C4-2B (cell line): ENCODE measurements at regions not wholly inside any gene's neighbourhood (a gene's known extent, or its start where the extent isn't known, plus 50 kb on each side); places are given as distances from the start of the nearest gene placed in this dataset.
"Not testable (repeated sequence)": the region's sequence is repeated elsewhere in the genome, so short reads cannot be mapped to it uniquely, and the experiment has no call there.

Experiments
- H3K27ac ChIP-seq: fragments of 450-650 bp; 2 replicates; pipeline ENCODE4 v1.5.1; 2017
- ZFX ChIP-seq: fragments of 450-650 bp; IDR thresholded peaks from 2 replicates; pipeline ENCODE4 v1.6.1; 2017
- TF ChIP-seq, protein P1 (sequence below): fragments of 450-650 bp; conservative IDR thresholded peaks from 2 replicates; pipeline ENCODE4 v1.5.1; 2017; ENCODE audit warnings: mild to moderate bottlenecking

DNA sequence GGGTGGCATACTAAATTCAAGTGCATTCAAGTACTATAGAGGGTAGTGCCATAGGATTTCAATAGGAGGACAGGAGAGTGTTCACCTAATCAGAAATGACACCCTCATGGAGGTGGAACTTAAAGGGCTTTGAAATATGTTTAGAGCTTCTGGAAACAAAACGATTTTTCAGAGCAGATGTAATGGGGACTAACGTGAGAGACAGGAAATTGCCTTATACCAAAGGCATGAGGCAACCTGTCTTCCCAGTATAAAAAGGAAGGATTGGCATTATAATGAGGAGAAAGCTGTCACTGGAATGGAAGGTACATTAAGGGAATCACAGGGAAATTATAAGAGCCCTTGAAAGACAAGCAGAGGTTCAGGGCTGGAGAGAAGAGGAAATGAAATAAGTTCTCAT is 116.3 kb upstream of the PNPLA4 start:
- H3K27ac ChIP-seq: no peak overlapping the region
- no peak for TF ChIP-seq ZFX
- TF ChIP-seq, protein P1, sequence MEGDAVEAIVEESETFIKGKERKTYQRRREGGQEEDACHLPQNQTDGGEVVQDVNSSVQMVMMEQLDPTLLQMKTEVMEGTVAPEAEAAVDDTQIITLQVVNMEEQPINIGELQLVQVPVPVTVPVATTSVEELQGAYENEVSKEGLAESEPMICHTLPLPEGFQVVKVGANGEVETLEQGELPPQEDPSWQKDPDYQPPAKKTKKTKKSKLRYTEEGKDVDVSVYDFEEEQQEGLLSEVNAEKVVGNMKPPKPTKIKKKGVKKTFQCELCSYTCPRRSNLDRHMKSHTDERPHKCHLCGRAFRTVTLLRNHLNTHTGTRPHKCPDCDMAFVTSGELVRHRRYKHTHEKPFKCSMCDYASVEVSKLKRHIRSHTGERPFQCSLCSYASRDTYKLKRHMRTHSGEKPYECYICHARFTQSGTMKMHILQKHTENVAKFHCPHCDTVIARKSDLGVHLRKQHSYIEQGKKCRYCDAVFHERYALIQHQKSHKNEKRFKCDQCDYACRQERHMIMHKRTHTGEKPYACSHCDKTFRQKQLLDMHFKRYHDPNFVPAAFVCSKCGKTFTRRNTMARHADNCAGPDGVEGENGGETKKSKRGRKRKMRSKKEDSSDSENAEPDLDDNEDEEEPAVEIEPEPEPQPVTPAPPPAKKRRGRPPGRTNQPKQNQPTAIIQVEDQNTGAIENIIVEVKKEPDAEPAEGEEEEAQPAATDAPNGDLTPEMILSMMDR: no peak

DNA sequence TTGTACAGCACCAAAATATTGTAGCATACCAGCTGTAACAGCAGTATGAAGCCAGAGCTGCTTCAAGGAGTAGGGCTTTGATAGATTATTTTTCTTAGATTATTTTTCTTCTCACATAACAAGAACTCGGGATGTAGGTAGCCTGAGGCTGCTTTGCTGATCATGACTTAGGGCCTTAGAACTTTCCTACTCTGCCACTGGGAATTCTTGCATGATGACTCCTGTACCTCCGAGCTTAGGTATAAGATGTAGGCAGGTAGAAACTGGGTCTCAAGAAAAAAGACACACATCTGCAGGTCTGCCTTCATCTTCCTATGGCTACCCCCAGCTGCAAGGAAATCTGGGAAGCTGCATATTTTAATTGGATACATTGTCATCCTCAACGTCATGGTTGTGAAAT is 115.9 kb upstream of the PNPLA4 start:
- H3K27ac ChIP-seq: no peak overlapping the region
- no peak for TF ChIP-seq ZFX
- TF ChIP-seq, protein P1: no peak

DNA sequence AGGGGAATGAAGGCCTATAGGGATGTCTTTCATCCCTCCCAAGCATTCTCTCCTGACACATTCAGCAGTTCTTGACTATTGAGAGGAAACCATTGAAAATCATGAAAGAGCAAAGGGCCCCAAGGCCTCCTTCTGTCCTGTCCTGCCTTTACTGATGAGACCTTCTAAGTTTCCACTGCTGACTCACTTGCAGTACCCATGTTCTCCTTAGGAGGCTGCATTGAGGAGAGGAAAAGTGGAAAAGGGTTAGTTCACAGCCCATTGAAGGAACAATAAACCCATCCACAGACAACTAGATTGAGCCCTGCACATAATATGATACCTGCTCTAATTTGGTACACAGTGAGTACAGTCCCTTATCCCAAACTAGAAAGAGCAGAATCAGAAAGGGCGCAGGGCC is 115.1 kb upstream of the PNPLA4 start:
- no peak overlapping the region for H3K27ac ChIP-seq
- TF ChIP-seq ZFX: no peak
- TF ChIP-seq, protein P1: 0 out of 2 replicates have a peak, but pooled peaks have one; percentile 10

DNA sequence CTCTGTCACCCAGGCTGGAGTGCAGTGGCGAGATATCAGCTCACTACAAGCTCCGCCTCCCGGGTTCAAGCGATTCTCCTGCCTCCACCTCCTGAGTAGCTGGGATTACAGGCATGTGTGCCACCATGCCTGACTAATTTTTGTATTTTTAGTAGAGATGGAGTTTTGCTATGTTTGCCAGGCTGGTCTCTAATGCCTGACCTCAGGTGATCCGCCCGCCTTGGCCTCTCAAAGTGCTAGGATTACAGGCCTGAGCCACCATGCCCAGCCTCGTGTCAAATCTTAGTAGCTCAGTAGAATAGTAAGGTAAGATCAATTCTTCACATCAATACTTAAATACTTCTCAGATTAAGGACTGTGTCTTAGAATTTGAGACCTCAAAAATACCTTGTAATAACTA is 112.5 kb upstream of the PNPLA4 start:
- not testable (repeated sequence) for H3K27ac ChIP-seq

DNA sequence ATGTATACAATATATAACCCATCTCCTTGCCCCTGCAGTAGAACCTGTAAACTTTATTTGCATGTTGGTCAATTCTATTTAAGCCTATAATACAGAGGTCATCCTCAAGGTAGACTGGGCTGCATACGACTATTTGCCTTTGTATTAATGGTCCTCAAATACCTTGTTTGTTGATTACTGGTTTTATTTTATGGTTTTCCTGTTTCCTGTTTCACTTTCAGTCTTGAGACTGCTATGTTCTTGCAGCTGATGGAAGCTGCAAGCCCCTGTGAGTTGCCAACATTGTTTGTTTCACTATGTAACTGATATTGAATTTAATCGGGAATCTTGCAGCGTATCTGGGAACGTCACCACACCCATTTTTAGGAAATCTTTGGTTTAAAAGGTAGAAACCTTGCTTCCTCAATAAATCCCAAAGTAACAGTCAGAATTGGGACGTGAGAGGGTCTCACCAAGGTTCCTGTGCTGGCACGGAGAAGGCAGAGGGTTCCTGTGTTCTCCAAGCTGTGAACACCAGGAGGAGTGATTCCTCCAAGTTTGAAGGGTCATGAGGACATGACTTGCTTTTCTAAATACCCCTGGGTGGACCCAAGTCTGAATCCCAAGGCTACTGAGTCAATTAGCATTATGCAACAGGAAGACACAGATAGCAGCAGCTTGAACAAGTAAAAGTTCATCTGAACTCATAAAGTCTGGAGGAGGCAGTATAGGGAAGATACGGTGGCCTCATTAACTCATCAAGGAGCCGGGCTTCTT is 110.6 kb upstream of the PNPLA4 start:
- no peak for TF ChIP-seq ZFX
- TF ChIP-seq, protein P1: no peak
- no peak overlapping the region for H3K27ac ChIP-seq

DNA sequence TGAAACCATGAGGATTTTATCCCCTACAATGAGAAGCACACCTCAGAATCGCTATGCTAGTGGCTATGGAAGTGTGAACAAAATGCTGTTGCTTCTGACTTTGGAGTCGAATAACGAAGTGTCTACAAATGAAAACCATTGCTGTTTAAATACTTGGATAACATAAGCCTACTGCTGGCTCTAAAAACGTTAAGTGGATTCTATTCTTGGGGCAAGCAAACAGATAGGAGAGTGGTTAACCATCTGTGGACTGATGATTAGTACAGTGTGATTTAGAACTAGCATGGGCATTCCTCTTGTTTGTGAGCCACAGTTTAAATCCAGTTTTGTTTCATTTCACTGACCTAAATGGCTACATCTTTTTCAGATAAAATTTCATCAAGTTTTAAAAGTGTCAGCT is 109.7 kb upstream of the PNPLA4 start:
- H3K27ac ChIP-seq: no peak overlapping the region
- TF ChIP-seq, protein P1: no peak
- TF ChIP-seq ZFX: no peak

DNA sequence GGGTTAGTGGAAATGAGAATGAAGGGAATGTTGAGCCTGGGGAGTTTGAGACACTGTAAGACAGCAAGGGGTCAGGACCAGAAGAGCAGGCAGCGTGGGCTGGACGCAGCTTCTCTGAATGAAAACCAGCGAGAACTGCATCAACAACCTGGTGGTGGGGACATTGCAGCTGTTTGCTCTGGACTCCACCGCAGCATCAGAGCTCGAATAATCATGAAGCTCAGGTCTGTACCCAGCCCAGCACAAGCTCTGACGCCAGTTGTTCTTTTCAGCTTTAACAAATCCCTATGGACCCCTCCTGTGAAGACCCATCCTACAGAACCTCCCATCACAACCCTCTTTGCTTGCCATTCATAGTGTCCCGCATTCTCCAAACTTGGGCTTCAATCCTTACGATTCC is 106.8 kb upstream of the PNPLA4 start:
- TF ChIP-seq ZFX: no peak
- TF ChIP-seq, protein P1: no peak
- no peak overlapping the region for H3K27ac ChIP-seq

DNA sequence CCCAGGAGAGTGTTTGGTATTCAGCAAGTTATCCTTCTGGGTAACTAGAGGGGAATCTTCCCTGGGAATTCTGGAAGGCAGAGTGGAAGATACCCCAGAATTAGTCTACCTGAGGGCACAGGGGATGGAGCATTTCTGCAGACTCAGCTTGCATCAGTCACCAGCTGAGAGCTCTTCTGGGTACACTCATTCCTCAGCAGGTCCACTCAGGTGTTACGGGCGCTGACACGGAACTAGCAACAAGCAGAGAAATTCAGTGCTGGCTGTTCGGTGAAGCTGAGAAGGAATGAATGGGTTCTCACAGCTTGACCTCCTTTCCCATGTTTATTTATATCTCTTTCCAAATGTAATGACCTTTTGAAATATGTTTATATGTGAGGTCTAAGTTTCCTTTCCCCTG is 106.0 kb upstream of the PNPLA4 start:
- no peak overlapping the region for H3K27ac ChIP-seq
- TF ChIP-seq, protein P1: no peak
- no peak for TF ChIP-seq ZFX
